Stimulated activated CD4-positive, alpha-beta T cell treated with anti-CD3 and anti-CD28 coated beads, Interleukin-12 subunit alpha, Interleukin-12 subunit beta, amount 100 ng/mL, for 4 hours (primary cell): ENCODE measurements at regions not wholly inside any gene's neighbourhood (a gene's known extent, or its start where the extent isn't known, plus 50 kb on each side); places are given as distances from the start of the nearest gene placed in this dataset.
"Not testable (repeated sequence)": the region's sequence is repeated elsewhere in the genome, so short reads cannot be mapped to it uniquely, and the experiment has no call there.

Experiments used
- DNase-seq: peaks from one replicate; pipeline ENCODE4 v3.0.0-alpha.2; 2020

DNA sequence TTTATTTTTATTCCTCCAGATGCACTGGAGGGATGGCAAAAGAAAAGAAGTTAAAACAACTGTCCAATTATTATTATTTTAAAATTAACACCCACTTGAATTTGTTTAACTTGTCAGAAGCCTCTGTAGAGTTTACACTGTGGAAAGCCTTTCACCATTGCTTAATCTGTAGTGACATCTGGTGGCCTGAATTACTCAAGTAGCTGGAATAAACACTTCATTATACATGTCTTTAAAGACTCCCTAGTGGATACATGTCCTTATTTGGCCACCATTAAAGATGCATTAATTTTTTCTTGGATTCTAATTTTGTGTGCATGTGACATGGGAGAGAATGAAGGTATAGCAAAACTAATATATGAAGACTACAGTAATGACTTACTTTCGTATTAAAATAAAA lies 1496.5 kb downstream of the FAM181B start:
- no peak for DNase-seq

DNA sequence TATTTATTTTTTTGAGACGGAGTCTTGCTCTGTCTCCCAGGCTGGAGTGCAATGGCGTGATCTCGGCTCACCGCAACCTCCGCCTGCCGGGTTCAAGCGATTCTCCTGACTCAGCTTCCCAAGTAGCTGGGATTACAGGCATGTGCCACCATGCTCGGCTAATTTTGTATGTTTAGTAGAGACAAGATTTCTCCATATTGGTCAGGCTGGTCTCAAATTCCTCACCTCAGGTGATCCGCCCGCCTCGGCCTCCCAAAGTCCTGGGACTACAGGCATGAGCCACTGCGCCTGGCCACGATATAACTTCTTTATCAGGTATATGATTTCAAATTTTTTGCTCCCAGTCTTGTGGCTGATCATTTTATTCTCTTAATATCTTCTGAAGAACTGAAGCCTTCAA lies 1506.3 kb downstream of the FAM181B start:
- not testable (repeated sequence) for DNase-seq

DNA sequence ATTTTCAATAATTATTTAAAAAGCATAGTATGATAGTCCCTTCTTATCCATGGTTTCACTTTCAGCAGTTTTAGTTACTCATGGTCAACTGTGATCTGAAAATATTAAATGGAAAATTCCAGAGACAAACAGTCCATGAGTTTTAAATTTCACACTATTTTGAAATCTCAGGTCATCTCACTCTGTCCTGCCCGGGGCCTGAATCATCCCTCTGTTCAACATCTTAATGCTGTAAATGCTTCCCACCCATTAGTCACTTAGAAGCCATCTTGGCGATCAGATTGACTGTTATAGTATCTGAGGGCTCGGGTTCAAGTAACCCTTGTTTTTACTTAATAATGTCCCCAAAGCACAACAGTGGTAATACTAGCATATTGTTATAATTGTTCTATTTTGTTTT lies 1509.3 kb downstream of the FAM181B start:
- DNase-seq = no peak

DNA sequence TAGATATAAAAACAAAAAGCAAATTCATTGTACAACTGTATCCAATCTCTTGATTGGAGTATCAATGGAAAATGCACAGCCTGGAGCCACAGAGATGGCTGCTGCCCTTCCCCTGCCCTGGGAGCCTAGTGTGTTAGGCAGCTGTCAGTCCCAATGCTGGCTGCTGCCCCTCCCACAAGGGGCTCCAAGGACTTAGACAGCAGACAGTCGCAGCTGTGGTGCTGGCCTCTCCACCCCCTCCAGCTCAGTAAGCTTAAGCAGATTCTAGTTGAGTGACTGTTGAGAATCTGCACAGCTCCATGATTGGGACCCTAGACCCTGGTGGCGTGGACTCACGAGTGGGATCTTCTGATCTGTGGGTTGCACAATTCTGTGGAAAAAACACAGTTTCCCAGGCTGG lies 1511.2 kb downstream of the FAM181B start:
- DNase-seq = no peak

DNA sequence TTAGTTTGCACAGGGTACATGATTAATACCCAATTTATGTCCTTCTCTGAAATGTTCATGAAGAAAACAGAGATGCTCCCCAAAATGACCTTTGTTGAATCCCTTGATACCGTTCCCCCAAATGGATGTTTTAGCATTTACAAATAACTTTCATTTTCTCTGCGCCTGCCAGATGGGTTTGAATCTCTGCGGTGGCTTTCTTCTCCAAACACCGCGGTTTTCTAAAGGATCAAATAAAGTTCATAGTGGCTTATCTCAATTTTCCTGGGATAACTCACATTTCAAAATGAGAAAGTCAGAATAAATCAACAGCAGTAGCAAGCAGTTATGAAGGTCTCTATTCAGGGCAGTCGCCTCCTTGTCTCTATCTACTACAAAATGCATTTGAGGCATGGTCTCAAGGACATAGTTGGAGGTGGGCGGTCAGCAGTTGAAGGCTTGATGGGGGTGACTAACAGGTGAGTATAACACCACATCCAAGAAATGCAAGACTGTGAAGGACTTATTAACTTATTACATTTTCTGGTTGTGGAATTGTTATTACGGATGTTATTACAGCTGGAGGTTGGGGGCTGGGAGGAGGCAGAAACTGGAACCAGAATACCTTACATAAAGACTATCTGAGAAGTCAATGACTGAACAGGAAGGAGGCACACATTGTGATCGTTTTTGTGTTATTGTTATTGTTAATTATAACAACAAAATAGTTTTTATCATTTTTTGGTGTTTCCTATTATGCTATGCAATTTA lies 1513.3 kb downstream of the FAM181B start:
- DNase-seq = no peak

DNA sequence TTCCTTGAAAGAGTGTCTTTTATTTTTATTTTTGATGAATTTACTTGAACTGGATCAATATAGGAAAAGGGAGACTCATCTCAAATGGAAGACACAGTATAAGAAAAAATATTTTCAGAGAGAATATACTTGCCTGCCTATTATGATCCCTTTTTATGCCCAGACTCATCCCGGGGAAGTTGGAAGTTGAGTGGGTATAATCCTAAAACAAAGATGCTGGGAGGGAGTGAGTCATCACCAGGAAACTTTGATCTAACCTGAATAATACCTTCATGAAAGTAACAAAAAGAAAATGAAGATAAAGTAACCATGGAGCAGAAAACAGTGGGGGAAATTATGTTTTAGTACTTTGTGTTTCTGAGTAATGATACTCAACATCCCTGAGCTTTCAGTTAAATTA lies 1514.0 kb downstream of the FAM181B start:
- no peak for DNase-seq

DNA sequence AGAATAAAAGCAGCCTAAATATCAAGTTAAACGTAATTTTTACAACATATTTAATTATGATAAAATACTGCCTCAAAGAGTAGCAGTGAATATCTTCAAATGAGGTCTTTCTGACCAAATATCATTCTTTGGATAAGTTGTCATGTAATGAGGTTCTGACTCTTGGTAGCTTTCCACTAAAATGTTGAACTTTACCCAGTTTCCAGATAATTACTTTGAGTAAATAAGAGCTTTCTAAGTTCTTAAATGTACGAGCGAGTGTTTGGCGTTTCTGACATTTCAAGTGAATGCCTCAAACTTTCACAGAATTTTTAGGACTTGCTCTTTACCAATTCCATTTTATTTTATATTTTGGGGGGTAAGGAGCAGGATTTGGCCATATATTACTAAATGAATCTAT lies 1515.2 kb downstream of the FAM181B start:
- no peak for DNase-seq

DNA sequence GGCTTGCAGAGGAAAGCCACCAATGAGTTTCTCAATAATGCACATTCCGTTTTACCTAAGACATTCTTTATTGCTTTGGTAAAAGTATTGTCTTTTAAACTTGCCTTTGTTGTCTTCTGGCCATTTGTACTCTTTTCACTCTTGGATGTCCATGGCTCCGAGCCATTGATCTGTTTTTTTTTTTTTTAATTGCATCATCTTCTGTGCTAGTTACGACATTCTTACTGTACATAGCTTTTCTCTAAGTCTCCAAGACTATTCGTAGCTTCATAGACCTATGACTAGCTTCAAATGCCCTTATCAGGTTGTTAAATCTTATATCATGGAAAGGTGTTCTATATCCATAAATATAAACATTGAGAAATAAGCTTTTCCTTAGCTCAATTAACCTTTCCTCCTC lies 1522.6 kb downstream of the FAM181B start:
- DNase-seq = no peak

DNA sequence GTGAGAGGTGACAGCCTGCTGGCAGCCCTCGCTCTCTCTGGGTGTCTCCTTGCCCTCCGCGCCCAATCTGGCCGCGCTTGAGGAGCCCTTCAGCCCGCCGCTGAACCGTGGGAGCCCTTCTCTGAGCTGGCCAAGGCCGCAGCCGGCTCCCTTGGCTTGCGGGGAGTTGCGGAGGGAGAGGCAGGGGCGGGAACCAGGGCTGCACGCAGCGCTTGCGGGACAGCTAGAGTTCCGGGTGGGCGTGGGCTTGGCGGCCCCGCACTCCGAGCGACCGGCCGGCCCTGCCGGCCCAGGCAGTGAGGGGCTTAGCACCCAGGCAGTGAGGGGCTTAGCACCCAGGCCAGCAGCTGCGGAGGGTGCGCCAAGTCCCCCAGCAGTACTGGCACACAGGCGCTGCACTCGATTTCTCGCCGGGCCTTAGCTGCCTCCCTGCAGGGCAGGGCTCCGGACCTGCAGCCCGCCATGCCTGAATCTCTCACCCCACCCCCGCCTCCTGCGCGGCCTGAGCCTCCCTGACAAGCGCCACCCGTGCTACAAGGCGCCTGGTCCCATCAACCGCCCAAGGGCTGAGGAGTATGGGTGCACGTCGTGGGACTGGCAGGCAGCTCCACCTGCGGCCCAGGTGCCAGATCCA lies 1526.1 kb downstream of the FAM181B start:
- no peak for DNase-seq

DNA sequence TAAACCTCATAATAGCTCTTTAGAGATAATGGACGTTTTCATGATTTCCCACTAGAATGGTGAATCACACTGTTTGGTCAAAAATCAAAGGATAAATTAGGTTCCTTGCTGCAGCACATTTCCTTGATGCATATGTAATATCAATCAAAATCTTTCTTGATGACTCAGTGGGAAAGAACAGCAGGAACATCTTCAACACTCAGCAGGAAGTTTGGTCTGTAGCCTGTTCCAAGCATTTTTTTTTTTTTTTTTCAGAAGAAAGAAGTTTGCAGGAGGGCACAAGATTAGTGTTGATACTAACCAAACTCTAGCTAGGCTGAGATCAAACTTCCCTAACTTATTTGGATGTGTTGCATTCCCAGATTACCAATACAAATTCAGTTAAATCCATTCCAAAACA lies 1529.8 kb downstream of the FAM181B start:
- DNase-seq = no peak

DNA sequence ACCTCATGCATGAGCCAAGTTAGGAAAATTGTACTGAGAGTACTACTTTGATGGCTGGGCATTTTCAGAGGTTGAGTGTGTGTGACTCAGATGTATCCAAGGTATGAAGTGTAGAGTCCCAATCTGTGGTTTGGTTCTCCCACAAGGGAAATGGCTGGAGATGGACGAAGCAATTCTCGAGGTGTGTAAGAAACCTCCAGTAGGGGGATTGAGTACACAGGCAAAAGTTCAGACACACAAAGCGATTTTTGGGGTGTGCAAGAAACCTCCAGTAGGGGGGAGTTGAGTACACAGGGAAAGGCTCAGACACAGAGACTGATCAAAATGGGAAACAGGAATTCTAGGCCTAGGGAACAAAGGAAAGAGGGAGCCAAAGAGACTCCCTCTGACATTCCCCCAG lies 1536.3 kb downstream of the FAM181B start:
- no peak for DNase-seq

DNA sequence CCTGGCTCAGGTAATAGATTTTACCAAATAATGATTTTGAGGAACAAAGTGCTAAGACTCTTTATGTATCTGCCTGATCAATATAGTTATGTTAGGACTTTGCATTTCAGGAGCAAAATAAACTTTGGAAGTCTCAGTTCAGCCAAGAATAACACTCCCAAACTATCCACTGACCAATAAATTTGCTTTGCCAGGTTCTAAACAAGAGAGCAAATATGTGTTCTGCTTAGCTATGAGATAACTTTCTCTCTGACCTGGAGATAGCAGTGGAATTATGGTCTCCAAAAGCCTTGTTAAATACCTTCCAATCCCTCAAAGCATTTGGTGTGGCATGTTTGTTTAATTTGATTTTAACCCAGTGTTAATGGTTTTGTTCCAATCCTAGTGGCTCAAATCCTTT lies 1541.1 kb downstream of the FAM181B start:
- no peak for DNase-seq

DNA sequence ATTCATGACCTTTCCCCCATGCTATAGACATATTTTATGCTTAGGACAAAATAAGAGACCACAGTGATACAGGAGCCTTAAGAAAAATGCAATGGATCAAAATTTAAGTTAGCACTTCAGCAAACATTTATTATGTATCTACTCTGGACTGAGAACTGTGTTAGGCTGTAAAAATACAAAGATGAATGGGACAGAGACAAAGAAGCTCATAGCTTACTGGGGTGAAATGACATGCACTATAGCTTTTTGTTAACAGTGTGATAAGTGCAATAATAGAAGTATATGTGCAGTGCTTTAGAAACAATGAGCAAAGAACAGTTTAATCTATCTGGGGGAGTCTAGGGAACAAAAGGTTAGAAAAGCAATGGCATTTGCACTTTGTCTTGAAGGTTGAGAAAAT lies 1543.1 kb downstream of the FAM181B start:
- no peak for DNase-seq

DNA sequence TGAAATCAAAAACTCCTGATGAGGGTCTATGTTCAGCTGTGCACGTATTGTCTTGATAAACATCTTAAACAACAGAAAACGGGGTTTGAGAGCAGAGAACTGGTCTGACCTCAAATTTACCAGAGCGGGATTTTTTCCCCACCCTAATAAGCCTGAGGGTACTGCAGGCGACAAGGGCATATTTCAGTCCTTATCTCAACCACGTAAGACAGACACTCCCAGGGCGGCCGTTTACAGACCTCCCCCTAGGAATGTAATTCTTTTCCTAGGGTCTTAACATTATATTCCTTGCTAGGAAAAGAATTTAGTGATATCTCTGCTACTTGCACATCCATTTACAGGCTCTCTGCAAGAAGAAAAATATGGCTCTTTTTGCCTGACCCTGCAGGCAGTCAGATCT lies 1546.6 kb downstream of the FAM181B start:
- not testable (repeated sequence) for DNase-seq

DNA sequence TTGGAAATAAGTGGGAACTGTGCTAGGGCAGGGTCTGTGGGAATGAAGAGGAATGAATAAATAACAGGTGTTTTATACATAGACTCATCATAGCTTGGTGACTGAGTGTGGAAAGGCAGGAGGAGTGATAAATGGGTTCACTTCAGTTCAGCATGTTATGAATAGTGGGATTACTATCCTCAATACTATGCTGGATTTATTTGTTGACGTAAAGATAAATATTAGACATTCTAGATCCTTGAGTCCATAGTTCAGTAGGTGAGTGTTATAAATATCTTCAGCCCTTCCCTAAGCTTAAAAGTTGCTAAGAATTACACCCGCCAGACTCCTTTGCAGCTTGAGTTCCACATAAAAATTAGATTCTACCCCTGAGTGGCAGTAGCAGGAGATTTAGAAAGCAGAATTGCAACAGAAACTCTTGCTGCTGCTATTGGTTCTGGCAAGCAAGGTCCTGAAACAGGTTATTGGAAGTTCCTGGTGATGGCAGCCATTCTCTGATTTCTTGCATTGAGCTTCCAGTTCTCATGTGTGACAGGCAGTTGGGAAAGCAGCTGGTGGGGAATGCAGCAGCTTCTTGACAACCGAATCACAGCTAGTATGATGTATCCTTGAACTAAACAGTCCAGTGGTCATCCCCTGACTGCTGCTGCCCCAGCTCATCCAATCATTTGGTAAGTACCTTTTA lies 1558.9 kb downstream of the FAM181B start:
- DNase-seq = no peak

DNA sequence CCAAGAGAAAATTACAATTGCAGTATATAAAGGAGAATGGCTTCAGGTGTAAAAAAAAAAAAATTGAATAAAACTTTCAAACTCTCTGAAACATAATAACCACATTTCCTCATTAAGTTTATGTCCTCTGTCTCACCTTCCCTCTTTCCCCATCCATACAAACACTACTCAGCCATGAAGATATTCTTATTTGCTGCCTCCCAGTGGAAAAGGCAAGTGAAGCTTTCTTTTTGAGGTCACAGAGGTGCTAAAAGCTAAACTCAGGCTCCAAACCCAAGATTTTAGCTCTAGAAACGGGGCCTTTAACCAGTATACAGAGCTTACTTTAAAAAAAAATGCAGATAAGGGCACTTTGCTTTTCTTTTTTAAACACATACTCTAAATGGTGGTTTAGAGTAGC lies 1568.5 kb downstream of the FAM181B start:
- DNase-seq = no peak

DNA sequence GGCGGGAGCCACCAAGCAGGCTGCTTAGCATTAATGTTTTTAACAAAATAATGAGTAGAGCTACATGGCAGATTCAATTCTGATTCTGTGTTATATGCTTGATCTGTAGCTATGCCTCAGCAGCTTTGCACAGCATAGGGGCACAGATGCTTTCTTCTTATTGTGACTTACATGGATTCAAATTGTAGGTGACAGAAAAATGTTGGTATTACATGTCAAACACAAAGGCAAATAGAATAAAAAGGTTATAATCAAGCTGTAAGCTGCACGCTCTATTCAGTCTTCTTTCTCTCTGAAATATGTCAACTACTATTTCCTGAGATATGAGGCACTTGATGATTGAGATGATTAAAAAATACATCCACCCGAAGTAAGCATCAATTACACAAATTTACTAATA lies 1573.8 kb downstream of the FAM181B start:
- DNase-seq = no peak

DNA sequence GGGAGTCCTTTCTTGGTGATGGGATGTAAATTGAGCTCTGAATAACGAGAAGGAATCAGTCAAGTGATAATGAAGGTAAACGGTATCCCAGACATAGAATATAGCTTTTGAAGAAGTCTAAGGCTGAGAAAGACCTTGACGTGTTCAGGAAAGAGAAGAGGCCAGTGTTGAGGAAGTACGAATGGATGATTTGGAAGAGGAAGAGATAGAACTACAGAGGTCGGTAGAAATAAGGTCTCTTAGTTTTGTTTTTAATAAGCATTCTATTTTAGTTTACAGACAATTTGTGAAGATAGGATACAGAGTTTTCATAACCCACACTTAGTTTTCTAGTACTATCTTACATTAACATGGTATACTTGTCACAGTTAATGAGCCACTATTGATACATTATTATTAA lies 1598.1 kb downstream of the FAM181B start:
- DNase-seq = no peak

DNA sequence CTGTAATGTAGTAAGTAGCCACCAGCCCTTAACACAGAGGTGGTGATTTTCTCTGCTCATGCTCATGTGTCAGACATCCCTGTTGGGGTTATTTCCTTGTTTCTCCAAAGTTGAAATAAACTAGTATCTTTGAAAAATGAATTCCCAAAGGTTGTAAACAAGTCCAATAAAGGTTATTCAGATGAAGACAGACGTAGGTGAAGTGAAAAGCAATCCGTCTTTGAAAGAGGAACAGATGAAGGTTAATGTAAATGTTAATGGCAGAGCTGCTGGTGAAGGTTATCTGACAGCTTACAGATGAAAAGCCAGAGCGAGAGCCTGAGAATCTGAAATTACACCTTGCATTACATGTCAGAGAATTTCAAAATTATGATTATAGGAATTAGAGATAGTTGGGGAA lies 1604.0 kb downstream of the FAM181B start:
- no peak for DNase-seq

DNA sequence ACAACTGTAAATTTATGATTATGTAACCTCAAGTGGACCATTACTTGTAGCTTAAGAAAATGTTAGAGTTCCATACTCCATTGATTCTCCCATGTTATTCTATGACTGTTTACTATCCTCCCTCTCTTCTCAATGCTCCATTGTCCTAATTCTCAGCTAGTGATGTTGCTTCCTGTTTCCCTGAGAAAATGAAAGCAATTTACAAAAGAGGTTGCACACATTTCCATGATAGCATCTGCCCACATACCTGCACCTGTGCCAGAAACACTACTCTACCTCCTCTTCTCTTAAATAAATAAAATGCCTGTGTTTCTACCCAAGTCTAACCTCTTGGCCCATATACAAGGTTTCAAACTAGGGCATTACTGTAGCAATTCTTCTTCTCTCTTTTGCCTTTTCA lies 1620.9 kb downstream of the FAM181B start:
- no peak for DNase-seq

DNA sequence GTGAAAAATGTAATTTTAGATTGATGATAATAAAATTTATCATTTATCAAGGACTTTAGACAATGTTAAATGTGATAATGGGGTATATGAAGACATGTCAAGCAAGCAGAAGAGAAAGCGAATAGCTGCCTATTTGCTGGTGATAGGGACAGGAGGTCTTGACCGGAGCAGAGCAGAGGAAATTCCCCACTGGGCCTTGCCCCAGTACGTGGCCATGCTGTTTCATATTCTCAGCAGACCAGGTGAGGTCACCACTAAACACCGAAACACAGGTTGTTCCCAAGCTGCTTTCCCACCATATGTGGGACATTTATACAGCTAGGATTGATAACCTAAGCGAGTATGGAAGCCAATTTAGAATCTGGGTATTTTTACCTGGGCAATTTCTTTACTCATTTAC lies 1629.6 kb downstream of the FAM181B start:
- DNase-seq = no peak

DNA sequence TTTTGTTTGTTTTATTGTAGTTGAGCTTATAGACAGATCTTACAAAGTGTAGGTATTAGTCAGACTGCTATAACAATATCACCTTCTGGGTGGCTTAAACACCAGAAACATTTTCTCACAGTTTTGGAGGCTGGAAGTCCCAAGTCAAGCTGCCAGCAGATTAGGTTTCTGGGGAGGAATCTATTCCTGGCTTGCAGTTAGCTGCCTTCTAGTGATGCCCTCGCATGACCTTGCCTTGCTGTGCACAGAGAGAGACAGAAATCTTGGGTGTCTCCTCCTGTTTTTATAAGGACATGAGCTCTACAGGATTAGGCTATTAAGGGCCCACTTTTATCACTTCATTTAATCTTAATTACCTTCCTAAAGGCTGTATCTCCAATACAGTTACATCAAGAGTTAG lies 1635.2 kb downstream of the FAM181B start:
- DNase-seq = no peak

DNA sequence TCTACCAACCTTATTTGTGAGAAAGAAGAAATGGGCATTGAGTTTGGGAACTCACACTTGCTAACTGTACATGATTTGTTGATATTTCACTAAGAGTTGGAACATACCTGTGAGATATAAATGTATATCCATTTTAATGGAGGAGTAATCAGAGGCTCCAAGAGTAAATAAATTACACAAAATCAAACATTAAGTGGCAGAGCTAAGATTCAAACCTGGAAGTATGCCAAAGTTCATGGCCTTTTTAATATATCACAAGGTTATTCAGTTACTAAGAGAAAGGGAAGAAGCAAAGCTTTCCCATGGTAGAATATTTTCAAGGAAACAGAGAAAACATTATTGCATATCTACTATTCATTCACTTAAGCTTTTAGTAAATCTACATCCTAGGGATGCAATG lies 1641.1 kb downstream of the FAM181B start:
- no peak for DNase-seq

DNA sequence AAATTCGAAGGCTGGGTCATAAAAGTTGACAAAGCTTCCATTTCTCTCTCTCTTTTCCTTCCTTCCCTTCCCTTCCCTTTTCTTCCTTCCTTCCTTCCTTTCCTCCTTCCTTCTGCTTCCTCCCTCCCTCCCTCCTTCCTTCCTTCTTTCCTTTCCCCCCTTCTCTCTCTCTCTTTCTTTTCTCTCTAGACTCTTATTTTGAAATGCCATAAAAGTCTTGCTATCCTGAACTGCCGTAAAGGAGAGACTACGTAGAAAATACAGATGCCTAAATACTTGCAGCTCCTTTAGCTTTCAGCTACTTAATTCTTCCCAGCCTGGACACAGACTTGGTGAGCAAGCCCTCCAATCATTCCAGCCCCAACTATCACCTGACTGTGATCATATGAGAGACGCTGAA lies 1644.4 kb downstream of the FAM181B start:
- DNase-seq = no peak
